Mesothelial cell of epicardium (in vitro differentiated cells): ENCODE measurements at regions not wholly inside any gene's neighbourhood (a gene's known extent, or its start where the extent isn't known, plus 50 kb on each side); places are given as distances from the start of the nearest gene placed in this dataset.

Experiments
- DNase-seq, 2 experiments: peaks; one replicate each; pipeline ENCODE4 v3.0.0; 2021; ENCODE audit warnings: low spot score in 2 of 2; ENCODE audit not compliant: unreplicated experiment in 2 of 2
- H3K27ac Mint-ChIP-seq: 2 replicates; pipeline ENCODE4 v1.8.0; 2021; ENCODE audit warnings: mixed read lengths
- H3K27me3 Mint-ChIP-seq: 2 replicates; pipeline ENCODE4 v1.8.0; 2021; ENCODE audit warnings: low read depth, mixed read lengths
- H3K36me3 Mint-ChIP-seq: 2 replicates; pipeline ENCODE4 v1.8.0; 2021; ENCODE audit warnings: mixed read lengths
- H3K4me1 Mint-ChIP-seq: 2 replicates; pipeline ENCODE4 v1.8.0; 2021; ENCODE audit warnings: mixed read lengths
- H3K4me3 Mint-ChIP-seq: 2 replicates; pipeline ENCODE4 v1.8.0; 2021; ENCODE audit warnings: mild to moderate bottlenecking, moderate library complexity, mixed read lengths
- H3K9me3 Mint-ChIP-seq: 2 replicates; pipeline ENCODE4 v1.8.0; 2021; ENCODE audit warnings: mixed read lengths
- CTCF ChIP-seq: fragments of 200-600 bp; sonication (generic); IDR thresholded peaks from one replicate; pipeline ENCODE4 v1.5.0; 2021; ENCODE audit warnings: antibody characterized with exemption; ENCODE audit not compliant: unreplicated experiment

- Mint-ChIP-seq H3K4me3 (no peak overlapping the region), H3K4me1 (no peaks in the 10 kb centered on the region), H3K27me3 (no peaks in the 10 kb centered on the region), H3K9me3 (peaks cover 4% of the 10 kb centered on the region), H3K27ac (no peak overlapping the region), H3K36me3 (peaks cover 2% of the 10 kb centered on the region)
- DNase-seq: no peak
- TF ChIP-seq CTCF: no peak
Measured at GRCh38 chr2:134154246-134154645, 99.6 kb upstream of the MGAT5 start.

- no peak overlapping the region for H3K4me3 Mint-ChIP-seq
- peaks cover 2% of the 10 kb centered on the region for H3K36me3 Mint-ChIP-seq
- H3K9me3 Mint-ChIP-seq: peaks cover 4% of the 10 kb centered on the region
- no peaks in the 10 kb centered on the region for H3K27me3 Mint-ChIP-seq
- no peak for TF ChIP-seq CTCF
- H3K27ac Mint-ChIP-seq: no peak overlapping the region
- peaks cover 2% of the 10 kb centered on the region for H3K4me1 Mint-ChIP-seq
- no peak for DNase-seq
Measured at GRCh38 chr2:134155134-134155533, 98.7 kb upstream of the MGAT5 start.

- Mint-ChIP-seq H3K27me3 (no peaks in the 10 kb centered on the region), H3K9me3 (no peaks in the 10 kb centered on the region), H3K4me3 (no peak overlapping the region), H3K36me3 (no peaks in the 10 kb centered on the region), H3K4me1 (peaks cover 16% of the 10 kb centered on the region), H3K27ac (no peak overlapping the region)
- DNase-seq: no peak
- no peak for TF ChIP-seq CTCF
Measured at GRCh38 chr2:134158295-134158694, 95.6 kb upstream of the MGAT5 start.

GRCh38 chr2:134161170-134161547 lies 92.7 kb upstream of the MGAT5 start:
- peaks cover 16% of the 10 kb centered on the region for H3K4me1 Mint-ChIP-seq
- DNase-seq: no peak
- H3K27me3 Mint-ChIP-seq: no peaks in the 10 kb centered on the region
- TF ChIP-seq CTCF: no peak
- H3K36me3 Mint-ChIP-seq: no peaks in the 10 kb centered on the region
- no peaks in the 10 kb centered on the region for H3K9me3 Mint-ChIP-seq
- no peak overlapping the region for H3K4me3 Mint-ChIP-seq
- H3K27ac Mint-ChIP-seq: no peak overlapping the region

- H3K9me3 Mint-ChIP-seq: no peaks in the 10 kb centered on the region
- no peak overlapping the region for H3K27ac Mint-ChIP-seq
- no peak overlapping the region for H3K4me3 Mint-ChIP-seq
- DNase-seq: no peak
- H3K27me3 Mint-ChIP-seq: no peaks in the 10 kb centered on the region
- H3K4me1 Mint-ChIP-seq: peaks cover 16% of the 10 kb centered on the region
- no peaks in the 10 kb centered on the region for H3K36me3 Mint-ChIP-seq
- TF ChIP-seq CTCF: no peak
Measured at GRCh38 chr2:134163336-134163735, 90.5 kb upstream of the MGAT5 start.

- Mint-ChIP-seq H3K4me3 (no peak overlapping the region), H3K36me3 (no peaks in the 10 kb centered on the region), H3K27me3 (no peaks in the 10 kb centered on the region), H3K4me1 (peaks cover 16% of the 10 kb centered on the region), H3K27ac (no peak overlapping the region), H3K9me3 (no peaks in the 10 kb centered on the region)
- no peak for TF ChIP-seq CTCF
- DNase-seq: no peak
Measured at GRCh38 chr2:134164306-134164705, 89.6 kb upstream of the MGAT5 start.
